D721Med (cell line): ENCODE measurements at regions not wholly inside any gene's neighbourhood (a gene's known extent, or its start where the extent isn't known, plus 50 kb on each side); places are given as distances from the start of the nearest gene placed in this dataset.
A peak's percentile ranks its signal among the peaks of the same experiment; 100 is the strongest.

ENCODE experiments used
- DNase-seq: peaks from one replicate; pipeline ENCODE4 v3.0.0; 2011; ENCODE audit warnings: low spot score; ENCODE audit not compliant: insufficient read length
- FAIRE-seq: peaks from 2 replicates; lab custom pipeline; 2011; peaks lifted over from hg19 to GRCh38; lab: Jason Lieb, UNC
- CTCF ChIP-seq: IDR thresholded peaks from 2 replicates; pipeline ENCODE4 v1.5.1; 2012; ENCODE audit warnings: mild to moderate bottlenecking, control low read depth; ENCODE audit not compliant: insufficient read depth; ENCODE audit errors: missing control alignments

DNA sequence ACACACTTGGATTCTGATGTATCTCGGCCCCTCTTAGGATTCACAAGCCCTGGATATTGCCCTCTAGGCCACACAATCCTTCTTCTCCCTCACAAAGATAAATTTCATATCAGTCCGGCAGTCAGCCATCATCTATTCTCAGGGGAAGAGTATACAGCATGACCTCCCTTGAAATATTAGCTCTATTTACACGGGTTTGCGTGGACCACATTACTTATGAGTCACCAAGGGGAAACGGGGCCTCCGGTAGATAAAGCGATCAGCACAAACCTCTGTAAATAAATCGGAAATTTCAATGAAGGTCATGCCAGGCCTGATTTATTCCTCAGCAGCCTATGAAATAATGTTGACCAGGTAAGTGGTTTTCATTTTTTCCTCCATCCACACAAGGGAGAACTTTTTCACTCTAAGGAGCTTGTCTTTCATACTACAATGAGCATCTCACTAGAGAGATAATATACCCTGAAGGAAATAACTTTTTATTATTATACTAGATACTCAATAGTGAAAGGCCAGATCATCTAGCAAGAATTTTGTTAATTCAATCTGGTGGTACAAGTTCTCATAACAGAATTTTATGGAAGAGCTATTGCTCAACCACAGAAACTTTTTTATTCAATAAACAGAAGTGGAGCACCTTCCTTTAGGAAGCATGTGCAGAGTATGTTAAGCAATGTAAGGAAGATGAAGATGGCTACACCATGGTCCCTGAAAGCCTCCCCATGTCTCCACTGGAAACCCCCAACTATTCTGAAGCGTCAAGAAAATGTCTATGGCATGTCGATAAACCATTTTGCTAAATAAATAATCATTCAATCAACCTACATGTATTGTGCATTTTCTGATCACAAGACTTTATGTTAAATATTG is 125.2 kb upstream of the PIK3C3 start:
- no peak for FAIRE-seq
- no peak for TF ChIP-seq CTCF
- no peak for DNase-seq

- FAIRE-seq (peak; percentile 56), DNase-seq (no peak)
- TF ChIP-seq CTCF: no peak
These were observed 126.9 kb upstream of the PIK3C3 start for GRCh38 chr18:41828137-41828536.

DNA sequence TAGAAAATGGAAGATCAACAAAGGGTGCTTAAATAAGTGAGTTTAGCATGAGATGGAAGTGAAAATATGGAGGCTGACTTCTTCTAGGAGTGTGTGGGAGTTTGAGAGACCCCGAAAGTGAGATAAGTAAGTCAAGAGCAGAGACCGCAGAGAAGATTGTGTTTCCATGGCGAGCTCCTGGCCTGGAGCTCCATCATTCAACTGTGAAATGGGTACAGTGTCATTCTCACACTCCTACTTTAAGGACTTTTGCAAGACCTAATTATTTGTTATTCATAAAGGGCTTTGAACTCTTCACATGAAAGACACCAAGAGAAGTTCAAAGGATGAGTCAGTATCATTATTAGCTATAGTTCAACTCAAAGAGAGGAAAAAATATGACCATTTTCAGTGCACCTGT is 134.2 kb upstream of the PIK3C3 start:
- no peak for DNase-seq
- TF ChIP-seq CTCF: no peak
- FAIRE-seq: peak; percentile 29

DNA sequence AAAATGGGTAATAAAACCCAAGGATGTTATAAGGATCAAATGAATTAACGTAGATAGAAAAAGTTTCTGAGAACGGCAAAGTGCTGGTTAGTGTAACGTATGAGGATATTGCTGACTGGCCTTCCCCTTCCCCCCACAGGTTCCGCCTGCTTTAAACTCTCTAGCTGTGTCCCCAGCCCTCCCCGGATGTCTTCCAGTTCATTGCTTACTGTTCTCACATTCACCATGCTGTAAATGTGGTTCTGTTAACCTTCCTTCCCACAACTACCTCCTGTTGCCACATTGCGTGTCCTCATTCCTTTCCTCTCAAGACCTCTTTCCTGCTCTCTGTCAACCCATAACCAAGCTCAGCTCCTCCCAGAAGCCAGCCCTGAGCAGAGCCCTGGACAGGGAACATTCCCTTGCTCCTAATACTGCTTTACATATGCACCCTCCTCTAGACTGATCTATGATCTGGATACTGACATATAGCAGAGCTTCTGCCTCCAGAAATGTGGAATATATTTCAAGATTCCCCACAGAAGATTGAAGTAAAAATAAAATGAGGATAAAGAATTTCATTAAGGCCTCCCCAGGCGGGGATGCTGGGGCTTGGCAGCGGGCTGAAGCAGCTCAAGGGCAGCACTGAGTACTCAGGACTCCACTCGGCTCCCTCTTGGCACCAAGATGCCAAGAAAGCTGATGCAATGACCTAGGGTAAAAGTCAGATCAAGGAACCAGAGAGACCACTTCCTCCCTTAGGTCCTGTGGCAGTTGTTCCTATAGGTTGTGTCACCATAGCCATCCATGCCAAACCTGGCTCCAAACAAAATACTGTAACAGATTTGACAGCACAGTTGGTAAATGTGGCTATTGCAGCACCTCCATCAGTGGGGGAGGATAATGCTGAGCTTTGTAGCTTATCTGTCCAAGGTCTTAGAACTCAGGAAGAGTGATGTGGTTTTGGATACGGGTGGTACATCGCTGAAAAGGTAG is 136.4 kb upstream of the PIK3C3 start:
- DNase-seq: no peak
- no peak for TF ChIP-seq CTCF
- FAIRE-seq: no peak

GRCh38 chr18:41814651-41815050 is 140.4 kb upstream of the PIK3C3 start:
- no peak for FAIRE-seq
- no peak for DNase-seq
- no peak for TF ChIP-seq CTCF

- DNase-seq (no peak), FAIRE-seq (peak; percentile 21)
- no peak for TF ChIP-seq CTCF
These were observed 145.4 kb upstream of the PIK3C3 start for GRCh38 chr18:41809652-41810051.
